ENCODE measurements at regions not wholly inside any gene's neighbourhood (a gene's known extent, or its start where the extent isn't known, plus 50 kb on each side); places are given as distances from the start of the nearest gene placed in this dataset.

- peak; percentile 29; the same call in 1 of the 2 replicates for TF ChIP-seq TEAD4 (IDR thresholded peaks at IDR 0.05)
- TF ChIP-seq TCF12 (IDR thresholded peaks at IDR 0.05; ENCODE audit: low read depth) = 0 out of 2 replicates have a peak, but pooled peaks have one; percentile 37
- no peak for TF ChIP-seq REST (IDR thresholded peaks at IDR 0.05; ENCODE audit: low read depth)
- TF ChIP-seq NFIC (IDR thresholded peaks at IDR 0.05) = peak; percentile 78
- no peak for TF ChIP-seq FOXM1 (IDR thresholded peaks at IDR 0.05; ENCODE audit: borderline replicate concordance, low read depth)
- no peak for TF ChIP-seq YY1 (IDR thresholded peaks at IDR 0.05; ENCODE audit: low read depth)
- no peak for TF ChIP-seq TAF1 (IDR thresholded peaks at IDR 0.05; ENCODE audit: low read depth)
- no peak for TF ChIP-seq CREB1 (IDR thresholded peaks at IDR 0.05; ENCODE audit: low read depth)
Measured at GRCh38 chr3:189458528-189458927, 172.7 kb upstream of the TP63 start.

All from Ishikawa (cell line).